ENCODE measurements at regions not wholly inside any gene's neighbourhood (a gene's known extent, or its start where the extent isn't known, plus 50 kb on each side); places are given as distances from the start of the nearest gene placed in this dataset.
"Not testable (repeated sequence)": the region's sequence is repeated elsewhere in the genome, so short reads cannot be mapped to it uniquely, and the experiment has no call there.

- no peaks in the 10 kb centered on the region for H3K36me3 ChIP-seq
- H3K27ac ChIP-seq, result no peak overlapping the region
- no peak for ATAC-seq (ENCODE audit: insufficient number of reproducible peaks, low FRiP score, low read depth)
- H3K4me1 ChIP-seq (ENCODE audit: control insufficient read depth in 1 of 2, low read depth in 2 of 2), result no peaks in the 10 kb centered on the region
- TF ChIP-seq CTCF (IDR thresholded peaks at IDR 0.05), result no peak
- no peak overlapping the region for H3K4me3 ChIP-seq
- DNase-seq (ENCODE audit: low spot score), result no peak
- no peaks in the 10 kb centered on the region for H3K9me3 ChIP-seq
- no peaks in the 10 kb centered on the region for H3K27me3 ChIP-seq (replicated peaks; ENCODE audit: insufficient read depth)
These were observed 616.0 kb downstream of the IQCM start for GRCh38 chr4:149199594-149199993.

- Histone ChIP-seq H3K4me3 (no peak overlapping the region), H3K4me1 (ENCODE audit: control insufficient read depth in 1 of 2, low read depth in 2 of 2) (no peaks in the 10 kb centered on the region), H3K36me3 (no peaks in the 10 kb centered on the region), H3K9me3 (no peaks in the 10 kb centered on the region), H3K27ac (no peak overlapping the region), H3K27me3 (replicated peaks; ENCODE audit: insufficient read depth) (no peaks in the 10 kb centered on the region)
- ATAC-seq (ENCODE audit: insufficient number of reproducible peaks, low FRiP score, low read depth) (no peak), DNase-seq (ENCODE audit: low spot score) (no peak)
- no peak for TF ChIP-seq CTCF (IDR thresholded peaks at IDR 0.05)
These were observed 621.6 kb downstream of the IQCM start for GRCh38 chr4:149194061-149194460.

- H3K36me3 ChIP-seq, result no peaks in the 10 kb centered on the region
- no peak overlapping the region for H3K4me3 ChIP-seq
- no peaks in the 10 kb centered on the region for H3K4me1 ChIP-seq (ENCODE audit: control insufficient read depth in 1 of 2, low read depth in 2 of 2)
- H3K27me3 ChIP-seq (replicated peaks; ENCODE audit: insufficient read depth), result no peaks in the 10 kb centered on the region
- ATAC-seq (ENCODE audit: insufficient number of reproducible peaks, low FRiP score, low read depth), result no peak
- H3K27ac ChIP-seq, result no peak overlapping the region
- no peaks in the 10 kb centered on the region for H3K9me3 ChIP-seq
- no peak for DNase-seq (ENCODE audit: low spot score)
- TF ChIP-seq CTCF (IDR thresholded peaks at IDR 0.05), result no peak
These were observed 627.9 kb downstream of the IQCM start for GRCh38 chr4:149187726-149188125.

GRCh38 chr4:149183638-149184037, 632.0 kb downstream of the IQCM start:
- H3K36me3 ChIP-seq, result no peaks in the 10 kb centered on the region
- DNase-seq (ENCODE audit: low spot score) (no peak), ATAC-seq (ENCODE audit: insufficient number of reproducible peaks, low FRiP score, low read depth) (no peak)
- H3K27me3 ChIP-seq (replicated peaks; ENCODE audit: insufficient read depth), result no peaks in the 10 kb centered on the region
- no peak for TF ChIP-seq CTCF (IDR thresholded peaks at IDR 0.05)
- H3K4me1 ChIP-seq (ENCODE audit: control insufficient read depth in 1 of 2, low read depth in 2 of 2), result no peaks in the 10 kb centered on the region
- H3K4me3 ChIP-seq, result no peak overlapping the region
- H3K27ac ChIP-seq, result no peak overlapping the region
- no peaks in the 10 kb centered on the region for H3K9me3 ChIP-seq

- DNase-seq (ENCODE audit: low spot score); H3K27me3 ChIP-seq (replicated peaks; ENCODE audit: insufficient read depth): not testable (repeated sequence)
These were observed 634.2 kb downstream of the IQCM start for GRCh38 chr4:149181459-149181858.

GRCh38 chr4:149176039-149176438, 639.6 kb downstream of the IQCM start:
- no peaks in the 10 kb centered on the region for H3K9me3 ChIP-seq
- no peaks in the 10 kb centered on the region for H3K4me1 ChIP-seq (ENCODE audit: control insufficient read depth in 1 of 2, low read depth in 2 of 2)
- H3K36me3 ChIP-seq, result no peaks in the 10 kb centered on the region
- TF ChIP-seq CTCF (IDR thresholded peaks at IDR 0.05), result no peak
- no peaks in the 10 kb centered on the region for H3K27me3 ChIP-seq (replicated peaks; ENCODE audit: insufficient read depth)
- ATAC-seq (ENCODE audit: insufficient number of reproducible peaks, low FRiP score, low read depth), result no peak
- DNase-seq (ENCODE audit: low spot score), result no peak
- H3K27ac ChIP-seq, result no peak overlapping the region
- H3K4me3 ChIP-seq, result no peak overlapping the region

More at GRCh38 chr4:149181459-149181858, 634.2 kb downstream of the IQCM start:
- not testable (repeated sequence) for H3K27ac ChIP-seq; H3K4me3 ChIP-seq; H3K9me3 ChIP-seq; H3K36me3 ChIP-seq; H3K4me1 ChIP-seq (ENCODE audit: control insufficient read depth in 1 of 2, low read depth in 2 of 2); ATAC-seq (ENCODE audit: insufficient number of reproducible peaks, low FRiP score, low read depth)

Data from thoracic aorta (tissue), 2 donors.